Left ventricle myocardium inferior (tissue), 1 donor: ENCODE measurements at regions not wholly inside any gene's neighbourhood (a gene's known extent, or its start where the extent isn't known, plus 50 kb on each side); places are given as distances from the start of the nearest gene placed in this dataset.
A peak's percentile ranks its signal among the peaks of the same experiment; 100 is the strongest.

ENCODE experiments used
- DNase-seq: peaks from one replicate; pipeline ENCODE4 v3.0.0-alpha.2; 2020
- H3K27ac ChIP-seq: fragments of 200-600 bp; replicated peaks from 2 replicates; pipeline ENCODE4 v1.8.0; 2021
- H3K27me3 ChIP-seq: fragments of 200-600 bp; 2 replicates; pipeline ENCODE4 v1.8.0; 2021; ENCODE audit warnings: low read depth
- H3K36me3 ChIP-seq: fragments of 200-600 bp; 2 replicates; pipeline ENCODE4 v1.8.0; 2021
- H3K4me1 ChIP-seq: fragments of 200-600 bp; 2 replicates; pipeline ENCODE4 v1.8.0; 2021
- H3K4me3 ChIP-seq: fragments of 200-600 bp; 2 replicates; pipeline ENCODE4 v1.8.0; 2021; ENCODE audit warnings: mild to moderate bottlenecking, moderate library complexity
- H3K9me3 ChIP-seq: fragments of 200-600 bp; replicated peaks from 2 replicates; pipeline ENCODE4 v1.8.0; 2021
- CTCF ChIP-seq: fragments of 200-600 bp; IDR thresholded peaks from 2 replicates; pipeline ENCODE4 v1.8.0; 2021; ENCODE audit warnings: antibody characterized with exemption, mild to moderate bottlenecking, borderline replicate concordance
- intact Hi-C: fragments of 100-400 bp; cut with micrococcal nuclease; formaldehyde crosslinking; loops from one replicate; pipeline ENCODE4 v1.11.0; 2022
- donor health status: DM: no; HTN: yes; CAD: no; lungs with severe emphysema.

- no peak overlapping the region for H3K4me3 ChIP-seq
- H3K27ac ChIP-seq = no peak overlapping the region
- peaks cover 7% of the 10 kb centered on the region for H3K9me3 ChIP-seq
- no peaks in the 10 kb centered on the region for H3K27me3 ChIP-seq
- intact Hi-C loops = no loop called here
- TF ChIP-seq CTCF = no peak
- peaks cover 35% of the 10 kb centered on the region for H3K4me1 ChIP-seq
- no peak for DNase-seq
- no peaks in the 10 kb centered on the region for H3K36me3 ChIP-seq
Observed at GRCh38 chr16:11494029-11494428, 92.7 kb downstream of the LITAF start.

DNA sequence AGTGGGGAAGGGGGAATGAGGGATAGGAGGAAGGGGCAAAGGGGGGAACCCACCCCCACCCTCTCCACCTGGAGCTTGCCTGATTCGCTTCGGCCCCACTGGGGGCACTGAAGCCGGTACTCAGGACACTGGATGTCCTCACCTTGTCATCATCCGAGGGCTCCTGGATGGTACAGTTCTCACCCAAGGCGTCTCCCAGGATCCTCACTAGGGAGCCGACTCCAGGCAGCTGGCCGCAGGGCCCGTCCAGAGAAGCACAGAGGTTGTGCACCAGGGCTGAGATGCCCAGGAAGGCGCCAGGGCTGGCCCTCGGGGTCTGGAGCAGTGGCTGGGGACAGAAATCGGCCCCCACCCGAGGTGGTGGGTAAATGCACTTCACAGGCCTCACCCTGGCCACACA lies 92.3 kb downstream of the LITAF start:
- H3K36me3 ChIP-seq = no peaks in the 10 kb centered on the region
- peaks cover 7% of the 10 kb centered on the region for H3K9me3 ChIP-seq
- H3K4me3 ChIP-seq = no peak overlapping the region
- no peak for DNase-seq
- intact Hi-C loops = no loop called here
- peak overlapping the region; percentile 84 for H3K27ac ChIP-seq
- H3K27me3 ChIP-seq = no peaks in the 10 kb centered on the region
- TF ChIP-seq CTCF = no peak
- peaks cover 35% of the 10 kb centered on the region for H3K4me1 ChIP-seq

DNA sequence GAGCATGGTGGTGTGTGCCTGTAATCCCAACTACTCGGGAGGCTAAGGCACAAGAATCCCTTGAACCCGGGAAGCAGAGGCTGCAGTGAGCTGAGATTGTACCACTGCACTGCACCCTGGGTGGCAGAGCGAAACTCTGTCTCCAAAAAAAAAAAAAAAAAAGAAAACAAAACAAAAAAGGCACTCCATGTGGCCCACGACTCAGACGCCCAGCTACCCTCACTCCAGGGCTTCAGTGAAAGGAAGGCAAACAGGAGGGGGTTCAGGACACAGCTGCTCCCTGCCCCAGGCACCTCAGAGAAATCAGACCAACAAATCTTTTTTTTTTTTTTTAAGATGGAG lies 91.7 kb downstream of the LITAF start:
- Histone ChIP-seq H3K4me3 (no peak overlapping the region), H3K27me3 (no peaks in the 10 kb centered on the region), H3K36me3 (no peaks in the 10 kb centered on the region), H3K4me1 (peaks cover 35% of the 10 kb centered on the region), H3K9me3 (peaks cover 7% of the 10 kb centered on the region), H3K27ac (peak overlapping the region; percentile 84)
- no peak for TF ChIP-seq CTCF
- intact Hi-C loops = no loop called here
- DNase-seq = no peak
